Chondrocyte (in vitro differentiated cells): ENCODE measurements at regions not wholly inside any gene's neighbourhood (a gene's known extent, or its start where the extent isn't known, plus 50 kb on each side); places are given as distances from the start of the nearest gene placed in this dataset.

ENCODE experiments used
- DNase-seq: peaks from one replicate; pipeline ENCODE4 v3.0.0; 2021; ENCODE audit warnings: mixed read lengths, low spot score
- H3K27ac Mint-ChIP-seq: one replicate; pipeline ENCODE4 v1.8.0; 2021; ENCODE audit warnings: mild to moderate bottlenecking, moderate library complexity, mixed read lengths; ENCODE audit not compliant: unreplicated experiment
- H3K27me3 Mint-ChIP-seq: 2 replicates; pipeline ENCODE4 v1.8.0; 2021; ENCODE audit warnings: low read depth, mixed read lengths
- H3K36me3 Mint-ChIP-seq: 2 replicates; pipeline ENCODE4 v1.8.0; 2021; ENCODE audit warnings: low read depth, mixed read lengths
- H3K4me1 Mint-ChIP-seq: 2 replicates; pipeline ENCODE4 v1.8.0; 2021; ENCODE audit warnings: low read depth, mild to moderate bottlenecking, mixed read lengths
- H3K4me3 Mint-ChIP-seq: one replicate; pipeline ENCODE4 v1.8.0; 2021; ENCODE audit warnings: mild to moderate bottlenecking, moderate library complexity, mixed read lengths; ENCODE audit not compliant: unreplicated experiment
- H3K9me3 Mint-ChIP-seq: 2 replicates; pipeline ENCODE4 v1.8.0; 2021; ENCODE audit warnings: low read depth, mixed read lengths
- TF ChIP-seq, protein P1 (sequence below): fragments of 200-600 bp; sonication (generic); IDR thresholded peaks from 2 replicates; pipeline ENCODE4 v1.5.0; 2021; ENCODE audit warnings: antibody characterized with exemption, mild to moderate bottlenecking, moderate library complexity

DNA sequence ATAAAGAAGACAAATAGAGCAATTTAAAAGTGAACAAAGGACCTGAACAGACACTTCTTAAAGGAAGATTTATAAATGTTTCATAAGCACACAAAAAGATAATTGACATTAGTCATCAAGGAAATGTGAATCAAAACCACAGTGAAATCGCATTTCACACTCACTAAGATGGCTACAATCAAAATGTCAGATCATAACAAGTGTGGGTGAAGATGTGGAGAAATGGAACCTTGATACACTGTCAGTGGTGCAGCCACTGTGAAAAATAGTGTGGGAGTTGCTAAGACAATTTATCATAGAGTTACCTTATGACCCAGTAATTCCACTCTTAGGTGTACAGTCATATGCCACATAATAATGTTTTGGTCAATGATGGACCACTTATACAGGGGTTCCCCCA, 54.5 kb upstream of the HTR4 start:
- no peak overlapping the region for H3K4me3 Mint-ChIP-seq
- TF ChIP-seq, protein P1, sequence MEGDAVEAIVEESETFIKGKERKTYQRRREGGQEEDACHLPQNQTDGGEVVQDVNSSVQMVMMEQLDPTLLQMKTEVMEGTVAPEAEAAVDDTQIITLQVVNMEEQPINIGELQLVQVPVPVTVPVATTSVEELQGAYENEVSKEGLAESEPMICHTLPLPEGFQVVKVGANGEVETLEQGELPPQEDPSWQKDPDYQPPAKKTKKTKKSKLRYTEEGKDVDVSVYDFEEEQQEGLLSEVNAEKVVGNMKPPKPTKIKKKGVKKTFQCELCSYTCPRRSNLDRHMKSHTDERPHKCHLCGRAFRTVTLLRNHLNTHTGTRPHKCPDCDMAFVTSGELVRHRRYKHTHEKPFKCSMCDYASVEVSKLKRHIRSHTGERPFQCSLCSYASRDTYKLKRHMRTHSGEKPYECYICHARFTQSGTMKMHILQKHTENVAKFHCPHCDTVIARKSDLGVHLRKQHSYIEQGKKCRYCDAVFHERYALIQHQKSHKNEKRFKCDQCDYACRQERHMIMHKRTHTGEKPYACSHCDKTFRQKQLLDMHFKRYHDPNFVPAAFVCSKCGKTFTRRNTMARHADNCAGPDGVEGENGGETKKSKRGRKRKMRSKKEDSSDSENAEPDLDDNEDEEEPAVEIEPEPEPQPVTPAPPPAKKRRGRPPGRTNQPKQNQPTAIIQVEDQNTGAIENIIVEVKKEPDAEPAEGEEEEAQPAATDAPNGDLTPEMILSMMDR, result no peak
- H3K27ac Mint-ChIP-seq, result no peak overlapping the region
- DNase-seq, result no peak
- H3K9me3 Mint-ChIP-seq, result no peaks in the 10 kb centered on the region
- peaks cover 23% of the 10 kb centered on the region for H3K27me3 Mint-ChIP-seq
- no peaks in the 10 kb centered on the region for H3K4me1 Mint-ChIP-seq
- H3K36me3 Mint-ChIP-seq, result no peaks in the 10 kb centered on the region

DNA sequence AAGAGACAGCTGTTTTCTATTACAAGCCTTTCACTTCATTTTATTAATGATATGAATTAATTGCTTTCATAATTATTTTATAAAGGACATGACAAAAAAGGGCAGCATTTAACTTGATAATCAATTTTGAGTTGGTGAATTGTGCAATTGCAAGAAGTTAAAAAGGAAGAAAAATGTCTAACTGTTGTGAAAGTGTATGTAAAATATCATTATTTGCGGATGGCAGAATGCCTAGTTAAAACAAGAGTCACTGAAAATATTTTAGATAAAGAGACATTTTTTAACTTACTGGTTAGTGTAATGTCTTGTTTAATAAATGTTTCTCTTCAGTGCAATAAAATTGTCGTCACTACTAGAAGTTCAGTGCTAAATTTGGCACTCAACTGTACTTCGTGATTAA, 57.6 kb upstream of the HTR4 start:
- Mint-ChIP-seq H3K27ac (no peak overlapping the region), H3K9me3 (peaks cover 3% of the 10 kb centered on the region), H3K4me3 (no peak overlapping the region), H3K4me1 (no peaks in the 10 kb centered on the region), H3K36me3 (no peaks in the 10 kb centered on the region), H3K27me3 (peaks cover 28% of the 10 kb centered on the region)
- TF ChIP-seq, protein P1, result no peak
- DNase-seq, result no peak

DNA sequence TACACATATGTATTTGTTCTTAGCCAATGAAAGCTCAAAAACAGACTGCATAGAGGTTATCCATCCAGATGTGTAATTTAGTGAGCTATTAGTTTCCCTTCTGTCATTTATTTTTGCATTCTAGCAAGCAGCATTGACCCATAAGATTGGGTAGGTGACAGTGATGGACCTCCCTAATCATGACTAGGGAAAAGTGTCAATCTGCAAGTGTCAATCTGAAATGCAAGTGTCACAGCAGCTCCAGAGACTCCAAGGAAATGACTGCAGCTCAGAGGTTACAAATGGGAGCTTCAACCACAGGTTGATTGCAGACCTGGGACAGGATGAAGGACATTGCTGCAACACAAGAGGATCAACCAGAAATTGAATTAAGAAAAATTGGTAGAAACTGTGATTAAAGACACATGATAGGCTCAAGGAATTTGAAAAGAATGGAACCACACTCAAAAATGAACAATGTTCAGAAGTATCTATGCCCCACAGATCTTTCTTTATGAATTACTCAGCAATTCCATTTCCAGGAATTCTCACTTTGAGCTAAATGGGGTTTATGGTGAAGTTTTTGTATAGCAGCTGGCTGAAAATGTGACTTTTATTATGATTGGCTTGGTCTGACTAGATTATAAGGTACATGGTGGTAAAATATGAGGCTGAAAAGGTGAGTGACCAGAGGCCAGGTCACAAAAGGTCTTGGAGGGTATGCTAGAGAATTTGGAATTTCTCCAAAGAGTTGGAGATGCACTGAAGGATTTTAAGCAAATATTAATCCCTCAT, 59.6 kb upstream of the HTR4 start:
- H3K9me3 Mint-ChIP-seq, result peaks cover 3% of the 10 kb centered on the region
- H3K27me3 Mint-ChIP-seq, result peaks cover 45% of the 10 kb centered on the region
- no peaks in the 10 kb centered on the region for H3K4me1 Mint-ChIP-seq
- TF ChIP-seq, protein P1, result no peak
- no peaks in the 10 kb centered on the region for H3K36me3 Mint-ChIP-seq
- no peak for DNase-seq
- H3K27ac Mint-ChIP-seq, result no peak overlapping the region
- H3K4me3 Mint-ChIP-seq, result no peak overlapping the region

DNA sequence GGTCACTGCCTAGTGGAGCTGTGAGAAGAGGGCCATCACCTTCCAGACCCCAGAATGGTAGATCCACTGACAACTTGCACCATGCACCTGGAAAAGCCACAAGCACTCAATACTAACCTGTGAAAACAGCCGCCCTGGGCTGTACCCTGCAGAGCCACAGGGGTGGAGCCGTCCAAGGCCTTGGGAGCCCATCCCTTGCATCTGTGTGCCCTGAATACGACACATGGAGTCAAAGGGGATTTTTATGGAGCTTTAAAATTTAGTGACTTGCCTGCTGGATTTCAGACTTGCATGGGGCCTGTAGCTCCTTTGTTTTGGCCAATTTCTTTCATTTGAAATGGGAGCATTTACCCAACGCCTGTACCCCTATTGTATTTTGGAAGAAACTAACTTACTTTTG, 62.4 kb upstream of the HTR4 start:
- peaks cover 3% of the 10 kb centered on the region for H3K9me3 Mint-ChIP-seq
- TF ChIP-seq, protein P1, result no peak
- no peaks in the 10 kb centered on the region for H3K4me1 Mint-ChIP-seq
- H3K27me3 Mint-ChIP-seq, result peaks cover 59% of the 10 kb centered on the region
- no peaks in the 10 kb centered on the region for H3K36me3 Mint-ChIP-seq
- no peak overlapping the region for H3K4me3 Mint-ChIP-seq
- no peak for DNase-seq
- H3K27ac Mint-ChIP-seq, result no peak overlapping the region

DNA sequence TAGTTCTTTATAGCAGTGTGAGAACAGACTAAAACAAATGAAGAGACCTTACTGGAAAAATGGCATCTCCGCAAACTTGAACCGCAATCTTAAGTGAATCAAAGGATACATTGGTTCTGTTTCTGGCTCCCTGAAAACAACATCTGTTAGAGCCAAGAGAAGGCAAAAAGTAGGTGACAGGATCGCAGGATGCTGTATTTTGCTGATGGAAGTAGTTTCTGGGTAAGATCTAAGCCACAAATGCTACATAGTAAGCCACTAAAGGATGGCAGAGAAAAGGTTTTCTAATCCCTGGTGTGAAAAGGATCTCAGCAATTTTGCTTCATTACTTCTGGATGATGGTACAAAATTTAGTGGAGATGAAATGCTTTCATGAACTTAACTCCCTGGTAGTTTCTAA, 63.3 kb upstream of the HTR4 start:
- no peak for DNase-seq
- Mint-ChIP-seq H3K36me3 (no peaks in the 10 kb centered on the region), H3K9me3 (peaks cover 3% of the 10 kb centered on the region), H3K4me1 (no peaks in the 10 kb centered on the region), H3K27me3 (peaks cover 57% of the 10 kb centered on the region), H3K4me3 (no peak overlapping the region), H3K27ac (no peak overlapping the region)
- TF ChIP-seq, protein P1, result no peak
